Erythroblast (primary cell): ENCODE measurements at regions not wholly inside any gene's neighbourhood (a gene's known extent, or its start where the extent isn't known, plus 50 kb on each side); places are given as distances from the start of the nearest gene placed in this dataset.

Experiments used
- GATA1 ChIP-seq: IDR thresholded peaks from 2 replicates; pipeline ENCODE4 v1.6.1; 2011; ENCODE audit warnings: low read depth, mild to moderate bottlenecking, control low read depth, low read length, moderate library complexity
- POLR2A ChIP-seq: IDR thresholded peaks from 2 replicates; pipeline ENCODE4 v1.6.1; 2011; ENCODE audit warnings: mild to moderate bottlenecking, low read length

GRCh38 chr13:106197496-106197895 lies 338.0 kb downstream of the EFNB2 start:
- TF ChIP-seq POLR2A (no peak), GATA1 (no peak)
